Hepatocyte (in vitro differentiated cells): ENCODE measurements at regions not wholly inside any gene's neighbourhood (a gene's known extent, or its start where the extent isn't known, plus 50 kb on each side); places are given as distances from the start of the nearest gene placed in this dataset.

Experiments
- CTCF ChIP-seq: fragments of 200-600 bp; sonication (generic); IDR thresholded peaks from 2 replicates; pipeline ENCODE4 v1.5.1; 2016; ENCODE audit warnings: antibody characterized with exemption, mild to moderate bottlenecking; ENCODE audit not compliant: poor library complexity
- EZH2 ChIP-seq: fragments of 200-600 bp; sonication (generic); IDR thresholded peaks from 2 replicates; pipeline ENCODE4 v1.6.1; 2016; ENCODE audit warnings: antibody characterized with exemption, mild to moderate bottlenecking, borderline replicate concordance

- TF ChIP-seq CTCF = no peak
- TF ChIP-seq EZH2 = no peak
Observed at GRCh38 chrX:11836284-11836683, 78.2 kb downstream of the MSL3 start.
